Upper lobe of left lung (tissue), 4 donors: ENCODE measurements at regions not wholly inside any gene's neighbourhood (a gene's known extent, or its start where the extent isn't known, plus 50 kb on each side); places are given as distances from the start of the nearest gene placed in this dataset.

Experiments
- CTCF ChIP-seq, 6 experiments: fragments of 450-650 bp in 4 of 6; fragments of 200-600 bp in 2 of 6; sonication (generic) in 2 of 6; IDR thresholded peaks; one replicate each; pipeline ENCODE4 v1.5.1; 2016 to 2019; ENCODE audit warnings: antibody characterized with exemption in 6 of 6
- POLR2A ChIP-seq, 4 donors: fragments of 450-650 bp; IDR thresholded peaks; one replicate each; pipeline ENCODE4 v1.5.1; 2016 to 2017; ENCODE audit warnings: antibody characterized with exemption in 4 of 4, mild to moderate bottlenecking in 2 of 4
- POLR2AphosphoS5 ChIP-seq, 2 donors: sonication (generic); formaldehyde crosslinking; IDR thresholded peaks; one replicate each; pipeline ENCODE4 v1.5.1; 2017; ENCODE audit warnings: antibody characterized with exemption in 2 of 2

- TF ChIP-seq CTCF (IDR thresholded peaks at IDR 0.05) (no peak), POLR2AphosphoS5 (IDR thresholded peaks at IDR 0.05) (no peak), POLR2A (IDR thresholded peaks at IDR 0.05) (no peak)
Observed at GRCh38 chr1:38291336-38291735, 244.7 kb upstream of the POU3F1 start.
